DOHH2 (cell line): ENCODE measurements at regions not wholly inside any gene's neighbourhood (a gene's known extent, or its start where the extent isn't known, plus 50 kb on each side); places are given as distances from the start of the nearest gene placed in this dataset.

Experiments
- H3F3A ChIP-seq: fragments of 200-600 bp; sonication (generic), shearing (Covaris generic); 2 replicates; pipeline ENCODE4 v1.6.0; 2016; ENCODE audit warnings: antibody characterized with exemption, mild to moderate bottlenecking; ENCODE audit not compliant: control insufficient read depth, insufficient read depth
- H3K27ac ChIP-seq: fragments of 200-600 bp; sonication (generic); 2 replicates; pipeline ENCODE4 v1.5.1; 2014; ENCODE audit warnings: low read depth, mild to moderate bottlenecking, low read length, moderate library complexity
- H3K27me3 ChIP-seq: fragments of 200-600 bp; sonication (generic); 2 replicates; pipeline ENCODE4 v1.6.1; 2014; ENCODE audit warnings: mild to moderate bottlenecking, low read length, mixed read lengths; ENCODE audit not compliant: control insufficient read depth
- H3K36me3 ChIP-seq: fragments of 200-600 bp; sonication (generic); 2 replicates; pipeline ENCODE4 v1.6.1; 2014; ENCODE audit warnings: mild to moderate bottlenecking, low read length, moderate library complexity, mixed read lengths; ENCODE audit not compliant: control insufficient read depth
- H3K4me1 ChIP-seq: fragments of 200-600 bp; sonication (generic); 2 replicates; pipeline ENCODE4 v1.6.1; 2014; ENCODE audit warnings: mild to moderate bottlenecking, low read length, mixed read lengths; ENCODE audit not compliant: control insufficient read depth
- H3K4me2 ChIP-seq: fragments of 200-600 bp; sonication (generic); 2 replicates; pipeline ENCODE4 v1.6.0; 2014; ENCODE audit warnings: mild to moderate bottlenecking, low read length, moderate library complexity
- H3K4me3 ChIP-seq: fragments of 200-600 bp; sonication (generic); 2 replicates; pipeline ENCODE4 v1.5.1; 2014; ENCODE audit warnings: mild to moderate bottlenecking, low read length, mixed read lengths
- H3K79me2 ChIP-seq: fragments of 200-600 bp; sonication (generic); 2 replicates; pipeline ENCODE4 v1.6.1; 2014; ENCODE audit warnings: mild to moderate bottlenecking, low read length, mixed read lengths; ENCODE audit not compliant: control insufficient read depth
- H3K9me2 ChIP-seq: fragments of 200-600 bp; sonication (generic); replicated peaks from 2 replicates; pipeline ENCODE4 v1.6.1; 2014; ENCODE audit warnings: mild to moderate bottlenecking, low read length, mixed read lengths; ENCODE audit not compliant: control insufficient read depth
- H3K9me3 ChIP-seq: fragments of 200-600 bp; sonication (generic); 2 replicates; pipeline ENCODE4 v1.6.1; 2014; ENCODE audit warnings: antibody characterized with exemption, low read length, mixed read lengths; ENCODE audit not compliant: control insufficient read depth, insufficient read depth
- H4K20me1 ChIP-seq: fragments of 200-600 bp; sonication (generic); 2 replicates; pipeline ENCODE4 v1.6.0; 2014; ENCODE audit warnings: low read depth, mild to moderate bottlenecking, antibody characterized with exemption, low read length, moderate library complexity; ENCODE audit not compliant: control insufficient read depth, insufficient read depth
- EZH2phosphoT487 ChIP-seq: fragments of 200-600 bp; sonication (generic); IDR thresholded peaks from 2 replicates; pipeline ENCODE4 v1.6.1; 2017; ENCODE audit warnings: borderline replicate concordance, mild to moderate bottlenecking, antibody characterized with exemption, low read length, moderate library complexity, mixed read lengths
- TF ChIP-seq, protein P1 (sequence below): fragments of 200-600 bp; sonication (generic); IDR thresholded peaks from one replicate; pipeline ENCODE4 v1.5.1; 2014; ENCODE audit warnings: antibody characterized with exemption, mild to moderate bottlenecking, low read depth, low read length; ENCODE audit not compliant: poor library complexity, severe bottlenecking

DNA sequence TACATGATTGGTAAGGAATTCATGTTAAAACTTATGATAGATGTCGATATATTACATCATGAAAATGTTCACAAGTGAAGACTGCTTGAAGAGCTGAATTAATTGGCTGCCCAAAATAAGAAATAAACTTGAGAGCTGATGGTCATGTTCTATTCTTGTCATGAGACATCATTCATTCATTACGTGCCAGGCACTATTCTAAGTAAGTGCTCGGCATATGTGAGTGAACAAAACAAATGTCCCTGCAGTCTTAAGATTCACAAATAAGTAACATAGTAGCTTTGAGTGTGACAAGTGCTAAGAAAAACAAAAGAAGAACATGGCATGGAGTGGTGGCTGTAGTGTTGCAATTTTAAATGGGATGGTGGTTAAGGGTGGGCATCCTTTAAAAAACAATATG, 329.3 kb downstream of the SUCLA2 start:
- H3K9me3 ChIP-seq: no peaks in the 10 kb centered on the region; the same call in 1 of the 2 replicates
- H3K4me2 ChIP-seq: no peak overlapping the region
- no peaks in the 10 kb centered on the region for H3K27me3 ChIP-seq
- H3K79me2 ChIP-seq: no peaks in the 10 kb centered on the region
- H3K27ac ChIP-seq: no peak overlapping the region
- H3K9me2 ChIP-seq: no peaks in the 10 kb centered on the region
- H3K4me1 ChIP-seq: no peaks in the 10 kb centered on the region
- no peak overlapping the region for H3K4me3 ChIP-seq
- H4K20me1 ChIP-seq: no peaks in the 10 kb centered on the region
- no peaks in the 10 kb centered on the region for H3K36me3 ChIP-seq
- H3F3A ChIP-seq: no peaks in the 10 kb centered on the region
- no peak for TF ChIP-seq EZH2phosphoT487
- TF ChIP-seq, protein P1, sequence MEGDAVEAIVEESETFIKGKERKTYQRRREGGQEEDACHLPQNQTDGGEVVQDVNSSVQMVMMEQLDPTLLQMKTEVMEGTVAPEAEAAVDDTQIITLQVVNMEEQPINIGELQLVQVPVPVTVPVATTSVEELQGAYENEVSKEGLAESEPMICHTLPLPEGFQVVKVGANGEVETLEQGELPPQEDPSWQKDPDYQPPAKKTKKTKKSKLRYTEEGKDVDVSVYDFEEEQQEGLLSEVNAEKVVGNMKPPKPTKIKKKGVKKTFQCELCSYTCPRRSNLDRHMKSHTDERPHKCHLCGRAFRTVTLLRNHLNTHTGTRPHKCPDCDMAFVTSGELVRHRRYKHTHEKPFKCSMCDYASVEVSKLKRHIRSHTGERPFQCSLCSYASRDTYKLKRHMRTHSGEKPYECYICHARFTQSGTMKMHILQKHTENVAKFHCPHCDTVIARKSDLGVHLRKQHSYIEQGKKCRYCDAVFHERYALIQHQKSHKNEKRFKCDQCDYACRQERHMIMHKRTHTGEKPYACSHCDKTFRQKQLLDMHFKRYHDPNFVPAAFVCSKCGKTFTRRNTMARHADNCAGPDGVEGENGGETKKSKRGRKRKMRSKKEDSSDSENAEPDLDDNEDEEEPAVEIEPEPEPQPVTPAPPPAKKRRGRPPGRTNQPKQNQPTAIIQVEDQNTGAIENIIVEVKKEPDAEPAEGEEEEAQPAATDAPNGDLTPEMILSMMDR: no peak

DNA sequence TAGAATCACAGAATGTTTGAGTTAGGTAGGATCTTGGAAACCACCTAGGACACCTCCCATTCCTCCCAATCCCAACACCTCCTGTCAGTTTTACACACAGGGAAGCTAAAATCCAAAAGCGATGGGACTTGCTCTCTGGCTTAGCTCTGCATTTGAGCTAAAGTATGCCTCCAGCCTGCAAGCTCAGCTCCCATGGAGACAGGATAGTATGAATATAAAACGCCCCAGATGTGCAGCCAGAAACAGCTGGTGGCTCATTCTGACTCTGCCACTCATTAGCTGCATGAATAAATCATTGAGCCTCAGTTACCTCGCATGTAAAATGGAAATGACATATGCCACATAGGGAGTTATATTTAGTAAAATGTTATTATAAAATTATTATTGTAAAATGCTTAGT, 336.0 kb downstream of the SUCLA2 start:
- Histone ChIP-seq H3K36me3 (no peaks in the 10 kb centered on the region), H3K9me2 (no peaks in the 10 kb centered on the region), H3K27me3 (no peaks in the 10 kb centered on the region), H3K9me3 (no peaks in the 10 kb centered on the region; the same call in 1 of the 2 replicates), H4K20me1 (no peaks in the 10 kb centered on the region), H3K79me2 (no peaks in the 10 kb centered on the region), H3K4me1 (no peaks in the 10 kb centered on the region), H3K27ac (no peak overlapping the region), H3K4me2 (no peak overlapping the region), H3K4me3 (no peak overlapping the region), H3F3A (no peaks in the 10 kb centered on the region)
- TF ChIP-seq, protein P1: no peak
- TF ChIP-seq EZH2phosphoT487: no peak

DNA sequence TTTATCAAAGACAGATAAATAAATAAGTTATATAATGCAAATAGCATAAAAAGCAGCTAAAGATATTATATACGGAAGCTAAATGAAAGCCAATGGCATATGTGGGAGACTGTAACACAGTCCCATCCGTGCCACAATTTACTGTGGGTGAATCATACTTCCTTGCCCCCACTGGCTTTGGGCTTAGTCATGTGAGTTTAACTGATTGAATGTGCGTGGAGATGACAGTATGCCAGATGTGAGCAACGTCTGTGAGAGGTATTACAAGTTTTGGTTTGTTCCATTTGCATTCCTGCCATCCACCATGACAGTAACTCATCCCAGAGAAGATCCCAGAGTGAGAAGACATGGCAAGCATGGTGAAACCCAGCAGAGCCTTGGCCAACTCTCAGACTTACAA, 340.0 kb downstream of the SUCLA2 start:
- TF ChIP-seq EZH2phosphoT487: no peak
- TF ChIP-seq, protein P1: no peak
- H3K9me2 ChIP-seq: no peaks in the 10 kb centered on the region
- H3K4me3 ChIP-seq: no peak overlapping the region
- H3K27ac ChIP-seq: no peak overlapping the region
- no peaks in the 10 kb centered on the region for H3F3A ChIP-seq
- H3K4me2 ChIP-seq: no peak overlapping the region
- H3K27me3 ChIP-seq: no peaks in the 10 kb centered on the region
- H4K20me1 ChIP-seq: no peaks in the 10 kb centered on the region
- H3K36me3 ChIP-seq: no peaks in the 10 kb centered on the region
- H3K9me3 ChIP-seq: no peaks in the 10 kb centered on the region
- no peaks in the 10 kb centered on the region for H3K4me1 ChIP-seq
- H3K79me2 ChIP-seq: no peaks in the 10 kb centered on the region

DNA sequence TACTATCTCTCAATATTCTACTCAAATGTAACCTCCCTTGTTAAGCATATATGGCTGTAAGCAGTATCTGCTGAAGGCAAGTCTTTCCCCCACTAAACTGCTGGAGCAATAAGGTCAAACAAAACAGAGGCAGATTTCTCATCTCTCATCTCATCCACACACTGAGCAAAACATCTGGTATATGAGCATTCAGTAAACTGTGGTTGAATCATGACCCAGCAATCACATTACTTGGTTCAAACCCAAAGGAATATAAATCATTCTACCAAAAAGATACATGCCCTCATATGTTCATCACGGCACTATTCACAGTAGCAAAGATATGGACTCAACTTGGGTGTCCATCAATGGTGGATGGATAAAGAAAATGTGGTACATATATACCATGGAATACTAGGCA, 344.4 kb downstream of the SUCLA2 start:
- no peaks in the 10 kb centered on the region for H3F3A ChIP-seq
- no peak overlapping the region for H3K4me2 ChIP-seq
- no peaks in the 10 kb centered on the region for H4K20me1 ChIP-seq
- no peaks in the 10 kb centered on the region for H3K9me3 ChIP-seq
- no peaks in the 10 kb centered on the region for H3K4me1 ChIP-seq
- no peaks in the 10 kb centered on the region; the same call in 1 of the 2 replicates for H3K27me3 ChIP-seq
- H3K36me3 ChIP-seq: no peaks in the 10 kb centered on the region
- H3K79me2 ChIP-seq: no peaks in the 10 kb centered on the region
- H3K4me3 ChIP-seq: no peak overlapping the region
- TF ChIP-seq, protein P1: no peak
- TF ChIP-seq EZH2phosphoT487: no peak
- H3K27ac ChIP-seq: no peak overlapping the region
- H3K9me2 ChIP-seq: no peaks in the 10 kb centered on the region
